ENCODE measurements at regions not wholly inside any gene's neighbourhood (a gene's known extent, or its start where the extent isn't known, plus 50 kb on each side); places are given as distances from the start of the nearest gene placed in this dataset.

DNA sequence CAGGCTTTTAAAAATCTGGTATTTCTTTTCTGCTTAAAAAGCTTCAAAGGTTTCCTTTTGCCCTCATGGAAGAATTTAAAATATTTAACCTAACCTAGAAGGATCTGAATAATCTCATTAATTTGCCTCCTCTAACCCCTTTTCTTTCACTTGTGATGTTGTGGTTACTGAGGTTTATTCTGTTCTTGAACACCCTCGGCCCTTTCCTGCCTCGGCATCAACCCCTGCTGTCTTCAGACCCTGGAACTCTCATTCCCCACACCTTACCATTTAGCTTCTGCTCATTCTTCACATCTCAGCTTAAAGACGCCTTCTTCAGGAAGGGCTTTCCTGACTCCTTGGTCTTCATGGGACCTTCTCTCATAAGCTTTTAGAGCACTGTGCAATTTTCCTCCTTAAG lies 131.4 kb upstream of the MAN2A1 start:
- no peak for TF ChIP-seq TAF1 (IDR thresholded peaks at IDR 0.05; ENCODE audit: borderline replicate concordance, insufficient read depth, low read length)
- no peak for TF ChIP-seq POLR2AphosphoS5 (IDR thresholded peaks at IDR 0.05; ENCODE audit: low read depth, low read length)
- TF ChIP-seq, protein P1, sequence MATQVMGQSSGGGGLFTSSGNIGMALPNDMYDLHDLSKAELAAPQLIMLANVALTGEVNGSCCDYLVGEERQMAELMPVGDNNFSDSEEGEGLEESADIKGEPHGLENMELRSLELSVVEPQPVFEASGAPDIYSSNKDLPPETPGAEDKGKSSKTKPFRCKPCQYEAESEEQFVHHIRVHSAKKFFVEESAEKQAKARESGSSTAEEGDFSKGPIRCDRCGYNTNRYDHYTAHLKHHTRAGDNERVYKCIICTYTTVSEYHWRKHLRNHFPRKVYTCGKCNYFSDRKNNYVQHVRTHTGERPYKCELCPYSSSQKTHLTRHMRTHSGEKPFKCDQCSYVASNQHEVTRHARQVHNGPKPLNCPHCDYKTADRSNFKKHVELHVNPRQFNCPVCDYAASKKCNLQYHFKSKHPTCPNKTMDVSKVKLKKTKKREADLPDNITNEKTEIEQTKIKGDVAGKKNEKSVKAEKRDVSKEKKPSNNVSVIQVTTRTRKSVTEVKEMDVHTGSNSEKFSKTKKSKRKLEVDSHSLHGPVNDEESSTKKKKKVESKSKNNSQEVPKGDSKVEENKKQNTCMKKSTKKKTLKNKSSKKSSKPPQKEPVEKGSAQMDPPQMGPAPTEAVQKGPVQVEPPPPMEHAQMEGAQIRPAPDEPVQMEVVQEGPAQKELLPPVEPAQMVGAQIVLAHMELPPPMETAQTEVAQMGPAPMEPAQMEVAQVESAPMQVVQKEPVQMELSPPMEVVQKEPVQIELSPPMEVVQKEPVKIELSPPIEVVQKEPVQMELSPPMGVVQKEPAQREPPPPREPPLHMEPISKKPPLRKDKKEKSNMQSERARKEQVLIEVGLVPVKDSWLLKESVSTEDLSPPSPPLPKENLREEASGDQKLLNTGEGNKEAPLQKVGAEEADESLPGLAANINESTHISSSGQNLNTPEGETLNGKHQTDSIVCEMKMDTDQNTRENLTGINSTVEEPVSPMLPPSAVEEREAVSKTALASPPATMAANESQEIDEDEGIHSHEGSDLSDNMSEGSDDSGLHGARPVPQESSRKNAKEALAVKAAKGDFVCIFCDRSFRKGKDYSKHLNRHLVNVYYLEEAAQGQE (IDR thresholded peaks at IDR 0.05; ENCODE audit: insufficient read depth in 1 of 2, low read depth in 2 of 2, low read length in 2 of 2): no peak
- no peak for TF ChIP-seq SIN3A (IDR thresholded peaks at IDR 0.05; ENCODE audit: borderline replicate concordance, insufficient read depth, low read length)
- TF ChIP-seq FOXP2 (optimal IDR thresholded peaks at IDR 0.05; ENCODE audit: borderline replicate concordance, extremely low read depth, extremely low read length, insufficient read depth): no peak

All from PFSK-1 (cell line).